CD14-positive monocyte (primary cell): ENCODE measurements at regions not wholly inside any gene's neighbourhood (a gene's known extent, or its start where the extent isn't known, plus 50 kb on each side); places are given as distances from the start of the nearest gene placed in this dataset.
A peak's percentile ranks its signal among the peaks of the same experiment; 100 is the strongest.

Experiments
- DNase-seq, 3 donors: peaks; one replicate each; pipeline ENCODE4 v3.0.0-alpha.2; 2011 to 2022
- H2AFZ ChIP-seq: 2 replicates; pipeline ENCODE4 v1.6.0; 2012; ENCODE audit warnings: mild to moderate bottlenecking, low read depth, low read length, inconsistent platforms; ENCODE audit not compliant: insufficient read depth, poor library complexity, severe bottlenecking
- H3K27ac ChIP-seq, 2 donors: 1 replicate in 1 of 2; 2 replicates in 1 of 2; pipeline ENCODE4 v1.5.1; 2012 to 2013; ENCODE audit warnings: low read length in 2 of 2, control low read depth in 1 of 2, inconsistent platforms in 1 of 2, low read depth in 1 of 2, mild to moderate bottlenecking in 1 of 2
- H3K27me3 ChIP-seq, 2 donors: one replicate each; pipeline versions ENCODE4 v1.6.0 to v1.6.1; 2011 to 2013; ENCODE audit warnings: low read length in 2 of 2; ENCODE audit not compliant: control insufficient read depth in 2 of 2, insufficient read depth in 2 of 2
- H3K36me3 ChIP-seq, 2 donors: replicated peaks in 1 of 2; 1 replicate in 1 of 2; 2 replicates in 1 of 2; pipeline versions ENCODE4 v1.5.1 to v1.6.1; 2012 to 2013; ENCODE audit warnings: low read length in 2 of 2, control low read depth in 1 of 2, inconsistent platforms in 1 of 2, mild to moderate bottlenecking in 1 of 2; ENCODE audit not compliant: insufficient read depth in 2 of 2, control insufficient read depth in 1 of 2
- H3K4me1 ChIP-seq, 2 donors: 1 replicate in 1 of 2; 2 replicates in 1 of 2; pipeline versions ENCODE4 v1.5.1 to v1.6.1; 2012 to 2013; ENCODE audit warnings: low read length in 2 of 2, control low read depth in 1 of 2, inconsistent platforms in 1 of 2, mild to moderate bottlenecking in 1 of 2, moderate library complexity in 1 of 2; ENCODE audit not compliant: insufficient read depth in 2 of 2, control insufficient read depth in 1 of 2
- H3K4me2 ChIP-seq: replicated peaks from 2 replicates; pipeline ENCODE3; 2012; ENCODE audit warnings: low read length, moderate library complexity, mild to moderate bottlenecking; ENCODE audit not compliant: poor library complexity, severe bottlenecking; ENCODE audit errors: extremely low read depth
- H3K4me3 ChIP-seq, 3 experiments: fragments of 200-600 bp in 1 of 3; sonication (generic) in 1 of 3; replicated peaks in 1 of 3; 1 replicate in 2 of 3; 2 replicates in 1 of 3; pipeline ENCODE4 v1.5.1; 2011 to 2013; ENCODE audit warnings: low read length in 3 of 3, mild to moderate bottlenecking in 3 of 3, control low read depth in 2 of 3, low read depth in 2 of 3, inconsistent platforms in 1 of 3, moderate library complexity in 1 of 3
- H3K79me2 ChIP-seq: 2 replicates; pipeline ENCODE4 v1.6.0; 2012; ENCODE audit warnings: mild to moderate bottlenecking, control low read depth, inconsistent platforms, low read length, moderate library complexity; ENCODE audit not compliant: insufficient read depth
- H3K9ac ChIP-seq: 2 replicates; pipeline ENCODE4 v1.6.0; 2017; ENCODE audit warnings: low read length, mild to moderate bottlenecking; ENCODE audit not compliant: insufficient read depth, poor library complexity, severe bottlenecking
- H3K9me3 ChIP-seq, 2 donors: replicated peaks in 1 of 2; 1 replicate in 1 of 2; 2 replicates in 1 of 2; pipeline versions ENCODE4 v1.5.1 to v1.6.1; 2012 to 2013; ENCODE audit warnings: low read length in 2 of 2, control low read depth in 1 of 2; ENCODE audit not compliant: control insufficient read depth in 1 of 2, insufficient read depth in 1 of 2
- H4K20me1 ChIP-seq: 2 replicates; pipeline ENCODE4 v1.6.0; 2012; ENCODE audit warnings: mild to moderate bottlenecking, low read length, control low read depth, moderate library complexity; ENCODE audit not compliant: insufficient read depth
- H3K27ac Mint-ChIP-seq, 7 donors: one replicate each; pipeline ENCODE4 v1.8.0; 2020; ENCODE audit warnings: mild to moderate bottlenecking in 7 of 7, mixed read lengths in 7 of 7, moderate library complexity in 6 of 7, inconsistent platforms in 2 of 7
- H3K27me3 Mint-ChIP-seq, 3 donors: one replicate each; pipeline ENCODE4 v1.8.0; 2021 to 2022; ENCODE audit warnings: low read depth in 3 of 3, mild to moderate bottlenecking in 3 of 3, mixed read lengths in 3 of 3, moderate library complexity in 3 of 3, inconsistent platforms in 1 of 3
- H3K36me3 Mint-ChIP-seq, 2 donors: one replicate each; pipeline ENCODE4 v1.8.0; 2020; ENCODE audit warnings: mixed read lengths in 2 of 2, inconsistent platforms in 1 of 2, mild to moderate bottlenecking in 1 of 2
- H3K4me1 Mint-ChIP-seq: one replicate; pipeline ENCODE4 v1.8.0; 2020; ENCODE audit warnings: mild to moderate bottlenecking, mixed read lengths
- H3K4me3 Mint-ChIP-seq, 2 donors: one replicate each; pipeline ENCODE4 v1.8.0; 2020; ENCODE audit warnings: mild to moderate bottlenecking in 2 of 2, mixed read lengths in 2 of 2, moderate library complexity in 1 of 2
- H3K9me3 Mint-ChIP-seq, 7 donors: one replicate each; pipeline ENCODE4 v1.8.0; 2020 to 2022; ENCODE audit warnings: mixed read lengths in 7 of 7, mild to moderate bottlenecking in 6 of 7, moderate library complexity in 6 of 7, inconsistent platforms in 2 of 7
- CTCF ChIP-seq: fragments of 200-600 bp; IDR thresholded peaks from one replicate; pipeline ENCODE4 v1.8.0; 2022; ENCODE audit warnings: antibody characterized with exemption, mild to moderate bottlenecking
- WGBS: methylation state at CpG from one replicate; pipeline ENCODE4 v1.1.5; 2013; ENCODE audit warnings: missing lambda C conversion rate; ENCODE audit not compliant: insufficient coverage; 5-methylcytosine and 5-hydroxymethylcytosine counted together
- intact Hi-C, 2 donors: fragments of 100-400 bp; cut with micrococcal nuclease; formaldehyde crosslinking; loops; one replicate each; pipeline versions ENCODE4 v1.15.0 to v1.15.1; 2023

- no peaks in the 10 kb centered on the region for H3K4me1 Mint-ChIP-seq
- Histone ChIP-seq H2AFZ (no peak overlapping the region), H3K27ac (no peak overlapping the region), H4K20me1 (no peaks in the 10 kb centered on the region), H3K27me3 (no peaks in the 10 kb centered on the region), H3K4me3 (no peak overlapping the region), H3K36me3 (no peaks in the 10 kb centered on the region), H3K4me2 (no peak overlapping the region), H3K4me1 (no peaks in the 10 kb centered on the region), H3K79me2 (no peaks in the 10 kb centered on the region), H3K9ac (no peak overlapping the region), H3K9me3 (peaks cover 13 to 22% of the 10 kb centered on the region in 2 donors)
- no peak for TF ChIP-seq CTCF
- WGBS, result no CpG with 5 or more reads among the region's 5 CpGs
- peaks cover 6 to 26% (median 19%) of the 10 kb centered on the region in 7 donors for H3K9me3 Mint-ChIP-seq
- intact Hi-C loops, result no loop called here
- H3K4me3 Mint-ChIP-seq, result no peak overlapping the region
- no peaks in the 10 kb centered on the region for H3K27me3 Mint-ChIP-seq
- peak overlapping the region in 1 of 7 donors; percentile 57 for H3K27ac Mint-ChIP-seq
- no peaks in the 10 kb centered on the region for H3K36me3 Mint-ChIP-seq
- no peak for DNase-seq
Measured at GRCh38 chr1:83034851-83035250, 964.1 kb downstream of the TTLL7 start.

- no peak overlapping the region for H3K4me2 ChIP-seq
- H3K27ac Mint-ChIP-seq, result no peak overlapping the region
- H4K20me1 ChIP-seq, result no peaks in the 10 kb centered on the region
- intact Hi-C loops, result no loop called here
- no peaks in the 10 kb centered on the region for H3K27me3 Mint-ChIP-seq
- H3K4me3 ChIP-seq, result no peak overlapping the region
- H3K4me3 Mint-ChIP-seq, result no peak overlapping the region
- H3K36me3 Mint-ChIP-seq, result no peaks in the 10 kb centered on the region
- no peak for DNase-seq
- no peak overlapping the region for H3K9ac ChIP-seq
- no peaks in the 10 kb centered on the region for H3K4me1 Mint-ChIP-seq
- no peak overlapping the region for H3K27ac ChIP-seq
- H3K9me3 Mint-ChIP-seq, result peaks cover 6 to 25% (median 19%) of the 10 kb centered on the region in 7 donors
- no peaks in the 10 kb centered on the region for H3K79me2 ChIP-seq
- TF ChIP-seq CTCF, result no peak
- H3K4me1 ChIP-seq, result no peaks in the 10 kb centered on the region
- no peaks in the 10 kb centered on the region for H3K36me3 ChIP-seq
- no peaks in the 10 kb centered on the region for H3K27me3 ChIP-seq
- peaks cover 13 to 19% of the 10 kb centered on the region in 2 donors for H3K9me3 ChIP-seq
- H2AFZ ChIP-seq, result no peak overlapping the region
Measured at GRCh38 chr1:83033682-83034081, 965.2 kb downstream of the TTLL7 start.
